IMR-90 (cell line): ENCODE measurements at regions not wholly inside any gene's neighbourhood (a gene's known extent, or its start where the extent isn't known, plus 50 kb on each side); places are given as distances from the start of the nearest gene placed in this dataset.

Experiments used
- ATAC-seq: fragments of 200-7000 bp; cut with Tn5 transposase; 2 replicates; pipeline ENCODE4 v1.9.1; 2020; ENCODE audit warnings: low read depth, mild to moderate bottlenecking, moderate library complexity
- BruUV-seq: library from RNA; stranded (reverse); fragments of 400-500 nt; replicated peaks from 2 replicates; lab custom pipeline; 2021; lab: Mats Ljungman, UMichigan
- CTCF ChIA-PET: fragments of 300-600 bp; formaldehyde crosslinking; extraction: SDS; loops from one replicate; lab custom pipeline; 2021; ENCODE audit warnings: antibody characterized with exemption; lab: Yijun Ruan, JAX
- POLR2A ChIA-PET: fragments of 300-600 bp; sonication (Branson Sonifier 250); formaldehyde crosslinking; loops from one replicate; lab custom pipeline; 2022; ENCODE audit warnings: antibody characterized with exemption; ENCODE audit not compliant: unreplicated experiment; lab: Charles Lee
- DNase-seq: peaks from one replicate; pipeline ENCODE4 v3.0.0; 2013
- H2AFZ ChIP-seq: replicated peaks from 2 replicates; pipeline ENCODE3; 2013; ENCODE audit warnings: low read length, mild to moderate bottlenecking; ENCODE audit not compliant: poor library complexity
- H2AK5ac ChIP-seq: 2 replicates; pipeline ENCODE4 v1.6.1; 2013; ENCODE audit warnings: low read depth, low read length, inconsistent platforms
- H2AK9ac ChIP-seq: replicated peaks from 2 replicates; pipeline ENCODE3; 2013; ENCODE audit warnings: mild to moderate bottlenecking, low read depth, low read length, moderate library complexity; ENCODE audit not compliant: poor library complexity
- H2BK120ac ChIP-seq: 2 replicates; pipeline ENCODE4 v1.6.1; 2013; ENCODE audit warnings: low read depth, low read length, inconsistent platforms
- H2BK15ac ChIP-seq: 3 replicates; pipeline ENCODE4 v1.6.1; 2013; ENCODE audit warnings: low read depth, low read length, inconsistent platforms
- H2BK20ac ChIP-seq: 2 replicates; pipeline ENCODE4 v1.6.1; 2013; ENCODE audit warnings: low read depth, mild to moderate bottlenecking, inconsistent platforms, low read length, moderate library complexity
- H2BK5ac ChIP-seq: 2 replicates; pipeline ENCODE4 v1.6.1; 2013; ENCODE audit warnings: mild to moderate bottlenecking, low read depth, low read length, inconsistent platforms; ENCODE audit not compliant: poor library complexity, severe bottlenecking
- H3K14ac ChIP-seq: replicated peaks from 2 replicates; pipeline ENCODE4 v1.6.1; 2013; ENCODE audit warnings: low read depth, low read length, inconsistent platforms
- H3K18ac ChIP-seq: 2 replicates; pipeline ENCODE4 v1.6.1; 2013; ENCODE audit warnings: low read depth, low read length, control low read depth
- H3K23ac ChIP-seq: 2 replicates; pipeline ENCODE4 v1.6.1; 2013; ENCODE audit warnings: low read depth, low read length, inconsistent platforms
- H3K27ac ChIP-seq: 2 replicates; pipeline ENCODE4 v1.5.1; 2013; ENCODE audit warnings: mild to moderate bottlenecking, control low read depth, low read length; ENCODE audit not compliant: insufficient read depth
- H3K27me3 ChIP-seq: 2 replicates; pipeline ENCODE4 v1.6.1; 2013; ENCODE audit warnings: low read length; ENCODE audit not compliant: control insufficient read depth, insufficient read depth
- H3K36me3 ChIP-seq: 2 replicates; pipeline ENCODE4 v1.6.1; 2013; ENCODE audit warnings: low read length, mixed read lengths; ENCODE audit not compliant: control insufficient read depth, insufficient read depth
- H3K4ac ChIP-seq: 2 replicates; pipeline ENCODE4 v1.6.1; 2013; ENCODE audit warnings: low read depth, low read length, inconsistent platforms
- H3K4me1 ChIP-seq: 2 replicates; pipeline ENCODE4 v1.6.1; 2013; ENCODE audit warnings: low read length, mixed read lengths; ENCODE audit not compliant: control insufficient read depth, insufficient read depth
- H3K4me2 ChIP-seq: 2 replicates; pipeline ENCODE4 v1.6.1; 2013; ENCODE audit warnings: low read depth, mild to moderate bottlenecking, control low read depth, low read length, moderate library complexity
- H3K4me3 ChIP-seq: 2 replicates; pipeline ENCODE4 v1.5.1; 2013; ENCODE audit warnings: low read depth, mild to moderate bottlenecking, control low read depth, low read length, moderate library complexity; ENCODE audit not compliant: insufficient read depth
- H3K56ac ChIP-seq: 2 replicates; pipeline ENCODE4 v1.6.1; 2013; ENCODE audit warnings: low read length, inconsistent platforms; ENCODE audit not compliant: insufficient read depth; ENCODE audit errors: extremely low read depth
- H3K79me1 ChIP-seq, 2 experiments: 2 replicates each; pipeline ENCODE4 v1.6.1; 2013; ENCODE audit warnings: low read length in 2 of 2, inconsistent platforms in 1 of 2, low read depth in 1 of 2
- H3K9ac ChIP-seq: 2 replicates; pipeline ENCODE4 v1.6.1; 2013; ENCODE audit warnings: low read depth, low read length, control low read depth
- H3K9me1 ChIP-seq: 2 replicates; pipeline ENCODE4 v1.6.1; 2013; ENCODE audit warnings: low read length, inconsistent platforms; ENCODE audit not compliant: insufficient read depth
- H3K9me3 ChIP-seq: 2 replicates; pipeline ENCODE4 v1.6.1; 2013; ENCODE audit warnings: low read length; ENCODE audit not compliant: control insufficient read depth, insufficient read depth
- H4K20me1 ChIP-seq: 2 replicates; pipeline ENCODE4 v1.6.1; 2013; ENCODE audit warnings: low read length, inconsistent platforms; ENCODE audit not compliant: insufficient read depth
- H4K5ac ChIP-seq: 2 replicates; pipeline ENCODE4 v1.6.1; 2013; ENCODE audit warnings: mild to moderate bottlenecking, low read depth, low read length, control low read depth
- H4K8ac ChIP-seq, 2 experiments: 2 replicates each; pipeline ENCODE4 v1.6.1; 2013; ENCODE audit warnings: low read depth in 2 of 2, low read length in 2 of 2, control low read depth in 1 of 2, inconsistent platforms in 1 of 2
- H4K91ac ChIP-seq: 2 replicates; pipeline ENCODE4 v1.6.1; 2013; ENCODE audit warnings: low read depth, low read length, inconsistent platforms; ENCODE audit not compliant: insufficient read depth
- CEBPB ChIP-seq: IDR thresholded peaks from 2 replicates; pipeline ENCODE4 v1.6.1; 2012; ENCODE audit warnings: low read depth, low read length, improper control_type of control experiment
- MAFK ChIP-seq: IDR thresholded peaks from 2 replicates; pipeline ENCODE4 v1.6.1; 2012; ENCODE audit warnings: low read depth, low read length, improper control_type of control experiment
- WGBS, 2 experiments: methylation state at CpG; one replicate each; pipeline versions ENCODE4 v1.1.5 to v1.1.7; 2013; ENCODE audit warnings: missing lambda C conversion rate in 2 of 2; ENCODE audit not compliant: insufficient read length in 1 of 2; ENCODE audit errors: extremely low coverage in 2 of 2; 5-methylcytosine and 5-hydroxymethylcytosine counted together
- dilution Hi-C: fragments of 300-500 bp; cut with HindIII; formaldehyde crosslinking; loops from one replicate; pipeline ENCODE4 v1.14.3; 2018; ENCODE audit warnings: low sequenced_read_pairs; ENCODE audit not compliant: unreplicated experiment
- in situ Hi-C: fragments of 300-500 bp; cut with MboI; formaldehyde crosslinking; loops from 3 replicates; pipeline ENCODE4 v1.14.3; 2019; ENCODE audit warnings: low sequenced_read_pairs, inconsistent platforms, mixed read lengths
- intact Hi-C: fragments of 100-400 bp; cut with micrococcal nuclease; formaldehyde crosslinking; loops from 2 replicates; pipeline ENCODE4 v1.10.0; 2022

DNA sequence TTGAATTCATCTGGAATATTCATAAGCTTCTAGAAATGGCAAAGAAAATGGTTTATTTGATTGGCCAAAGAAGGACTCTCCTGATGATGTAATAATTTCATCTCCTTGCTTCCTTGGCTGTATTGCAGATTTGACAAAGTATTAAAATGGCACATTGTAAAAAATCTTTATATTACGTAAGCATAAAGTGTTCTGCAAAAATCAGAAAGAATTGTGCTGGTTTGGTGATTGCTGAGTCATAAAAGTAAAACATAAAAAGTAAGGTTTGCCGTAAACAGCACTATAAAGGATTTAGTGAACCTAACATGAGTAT, 255.9 kb upstream of the RREB1 start:
- no peaks in the 10 kb centered on the region for H3K36me3 ChIP-seq
- dilution Hi-C loops: no loop called here
- no peak overlapping the region for H3K27ac ChIP-seq
- H3K4me3 ChIP-seq: no peak overlapping the region
- H3K14ac ChIP-seq: no peak overlapping the region
- intact Hi-C loops: loop anchor here (10.0 kb wide), 1 partner anchor 253 kb away; the partner anchor contains the start of gene RREB1
- no peaks in the 10 kb centered on the region for H3K9me3 ChIP-seq
- TF ChIP-seq MAFK (no peak), CEBPB (peak; percentile 25; the same call in 1 of the 2 replicates)
- no peak overlapping the region for H3K18ac ChIP-seq
- ChIA-PET CTCF (no interaction called here), POLR2A (no interaction called here)
- no peak overlapping the region for H4K5ac ChIP-seq
- no peak for DNase-seq
- ATAC-seq: no peak
- H2AFZ ChIP-seq: no peak overlapping the region
- no peak overlapping the region for H2BK15ac ChIP-seq
- in situ Hi-C loops: no loop called here
- H3K9me1 ChIP-seq: no peaks in the 10 kb centered on the region
- H2BK5ac ChIP-seq: no peak overlapping the region
- H3K27me3 ChIP-seq: no peaks in the 10 kb centered on the region
- no peak overlapping the region for H2AK5ac ChIP-seq
- no CpG with 5 or more reads among the region's 2 CpGs for WGBS, 2 experiments
- no peaks in the 10 kb centered on the region for H3K79me1 ChIP-seq
- H3K23ac ChIP-seq: no peak overlapping the region
- H2BK120ac ChIP-seq: no peak overlapping the region
- no peak overlapping the region for H3K9ac ChIP-seq
- H4K8ac ChIP-seq: no peak overlapping the region
- no TSS peak for BruUV-seq
- H4K20me1 ChIP-seq: no peaks in the 10 kb centered on the region
- no peak overlapping the region for H3K56ac ChIP-seq
- no peak overlapping the region for H3K4me2 ChIP-seq
- peaks cover 3% of the 10 kb centered on the region for H3K4me1 ChIP-seq
- no peak overlapping the region for H3K4ac ChIP-seq
- no peak overlapping the region for H2AK9ac ChIP-seq
- no peak overlapping the region for H4K91ac ChIP-seq
- H2BK20ac ChIP-seq: no peak overlapping the region
